GM08714 (cell line): ENCODE measurements at regions not wholly inside any gene's neighbourhood (a gene's known extent, or its start where the extent isn't known, plus 50 kb on each side); places are given as distances from the start of the nearest gene placed in this dataset.
A peak's percentile ranks its signal among the peaks of the same experiment; 100 is the strongest.
"Not testable (repeated sequence)": the region's sequence is repeated elsewhere in the genome, so short reads cannot be mapped to it uniquely, and the experiment has no call there.

Experiments
- H3K4me3 ChIP-seq: fragments of 200-500 bp; sonication (Bioruptor generic); 2 replicates; pipeline ENCODE4 v1.5.1; 2014; ENCODE audit warnings: mild to moderate bottlenecking, low read length, inconsistent platforms
- ZNF274 ChIP-seq: IDR thresholded peaks from 2 replicates; pipeline ENCODE4 v1.6.1; 2012; ENCODE audit warnings: mild to moderate bottlenecking, low read depth, low read length

DNA sequence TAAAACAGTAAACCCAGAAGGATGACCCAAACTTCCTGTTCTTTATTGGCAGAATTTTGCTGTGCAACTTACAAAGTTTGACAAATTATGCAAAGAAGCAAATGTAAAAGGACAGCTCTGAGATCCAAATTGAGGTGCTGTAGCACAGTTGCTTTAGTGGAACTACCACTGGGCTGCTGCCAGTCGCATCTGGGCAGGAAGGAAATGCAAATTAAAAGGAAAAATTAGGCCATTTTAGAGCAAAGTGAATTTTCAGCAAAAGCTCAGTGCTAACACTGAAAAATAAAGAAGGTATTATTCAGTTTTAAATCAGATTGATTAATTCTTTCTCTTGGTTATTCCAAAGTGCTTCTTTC lies 104.5 kb downstream of the ZMAT3 start:
- TF ChIP-seq ZNF274, result no peak
- peak overlapping the region; percentile 58; the same call in 1 of the 2 replicates for H3K4me3 ChIP-seq

DNA sequence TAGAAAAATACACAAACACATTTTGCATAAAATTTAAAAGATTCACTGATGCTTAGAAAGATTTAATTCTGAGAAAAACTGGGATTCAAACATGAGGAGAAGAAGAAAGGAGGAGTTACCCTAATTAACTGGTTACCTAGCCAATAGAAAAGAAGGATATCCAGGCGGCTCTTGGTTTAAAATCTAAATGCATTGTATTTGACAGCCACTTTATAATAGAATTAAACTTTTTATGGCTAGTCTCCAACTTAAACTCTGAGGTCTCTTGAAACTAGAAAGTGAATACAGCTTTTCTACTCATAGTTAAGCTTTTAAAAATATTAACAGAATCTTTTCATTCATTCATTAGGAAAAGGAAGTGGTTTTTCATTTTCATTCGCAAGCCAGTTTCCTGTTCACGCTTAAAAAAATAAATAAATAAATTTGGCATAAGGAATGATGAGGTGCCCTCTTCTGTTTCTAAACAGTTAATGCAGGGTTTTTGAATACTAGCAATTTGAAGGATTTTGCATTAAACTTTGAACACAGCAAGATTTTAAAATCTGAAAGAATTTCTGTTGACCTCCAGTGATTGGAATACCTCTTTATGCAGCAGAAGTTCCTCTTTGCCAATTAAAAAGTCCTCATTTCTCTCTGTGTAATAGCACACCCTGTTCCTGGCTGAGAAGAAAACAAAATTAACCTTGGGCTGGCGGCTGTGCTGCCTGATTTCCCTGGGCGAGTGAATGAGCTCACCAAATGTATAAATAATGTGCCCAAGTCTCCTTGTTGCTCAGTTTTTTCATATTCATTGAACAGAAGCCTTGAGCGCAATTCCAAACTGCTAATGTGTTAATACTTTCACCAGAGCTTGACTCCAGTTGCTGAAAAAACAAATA lies 105.1 kb downstream of the ZMAT3 start:
- peak overlapping the region; percentile 58; the same call in 1 of the 2 replicates for H3K4me3 ChIP-seq
- no peak for TF ChIP-seq ZNF274

DNA sequence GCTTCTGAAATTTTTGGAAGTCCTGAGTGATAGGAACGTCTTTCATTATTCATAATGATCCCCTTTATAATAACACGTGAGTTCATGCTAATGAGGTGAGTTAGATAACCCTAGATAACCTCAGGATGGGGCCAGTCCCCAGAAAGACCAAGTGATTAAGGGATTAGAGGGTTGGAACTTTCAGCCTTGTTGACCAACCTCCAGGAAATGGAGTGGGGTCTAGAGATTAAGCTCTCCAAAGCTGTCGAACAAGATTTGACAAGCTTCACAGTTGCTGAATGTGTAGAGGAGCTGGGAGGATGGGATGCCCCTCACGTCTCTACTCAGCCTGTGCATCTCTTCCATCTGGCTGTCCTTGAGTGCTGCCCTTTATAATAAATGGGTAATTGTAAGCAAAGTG lies 107.1 kb downstream of the ZMAT3 start:
- no peak overlapping the region for H3K4me3 ChIP-seq
- TF ChIP-seq ZNF274, result no peak

DNA sequence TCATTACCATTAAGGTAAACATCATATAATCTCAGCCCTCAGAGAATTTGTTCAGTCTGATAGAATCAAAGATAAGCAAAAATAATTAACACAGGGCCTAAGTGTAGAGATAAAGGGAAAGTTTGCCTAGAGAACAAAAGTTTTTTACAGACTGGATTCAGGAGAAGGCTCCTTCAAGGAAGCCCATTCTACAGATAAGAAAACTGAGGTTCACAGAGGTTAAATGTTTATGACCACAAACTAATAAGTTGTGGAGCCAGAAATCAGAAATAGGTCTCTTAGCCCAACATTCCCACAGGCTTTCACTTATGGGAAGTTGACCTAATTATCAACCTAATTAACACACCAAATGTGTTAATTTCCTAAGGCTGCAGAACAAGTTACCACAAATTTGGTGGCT lies 110.7 kb downstream of the ZMAT3 start:
- H3K4me3 ChIP-seq, result no peak overlapping the region
- TF ChIP-seq ZNF274, result no peak

DNA sequence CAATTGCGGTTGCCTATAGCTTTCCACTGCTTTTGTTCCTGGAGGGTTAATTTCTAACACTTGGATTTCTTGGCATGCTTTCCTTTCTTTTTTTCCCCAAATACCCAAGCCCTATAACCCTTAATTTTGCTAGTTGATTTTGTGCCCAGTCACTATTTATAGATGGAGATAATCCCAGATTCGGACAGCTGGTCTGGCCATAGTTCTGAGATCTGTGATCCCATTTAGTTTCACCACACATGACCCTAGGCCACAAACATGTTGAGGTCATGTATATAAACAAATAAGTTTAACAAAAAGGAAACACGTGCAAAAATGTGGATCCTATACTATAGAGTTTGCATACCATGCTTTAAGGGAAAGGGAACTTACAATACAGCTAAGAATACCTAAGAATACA lies 111.4 kb downstream of the ZMAT3 start:
- no peak overlapping the region for H3K4me3 ChIP-seq
- no peak for TF ChIP-seq ZNF274

DNA sequence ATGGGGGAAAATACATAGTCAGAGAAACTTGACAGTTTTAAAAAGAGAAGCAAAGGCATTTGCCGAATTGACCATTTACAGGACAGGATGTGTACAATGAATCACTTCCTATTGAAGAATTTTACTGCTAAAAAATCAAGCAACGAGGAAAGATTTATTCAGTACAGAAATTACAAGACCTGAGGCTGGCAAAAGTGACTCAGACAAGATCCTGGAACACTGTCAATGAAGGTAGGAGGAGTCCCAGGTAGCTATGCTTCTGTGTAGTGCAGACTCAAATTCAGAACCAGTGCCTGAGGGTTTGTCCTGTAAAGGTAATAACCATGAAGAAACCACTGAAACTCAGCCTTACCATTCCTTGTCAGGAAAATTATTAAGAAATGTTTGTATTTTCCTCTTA lies 120.9 kb downstream of the ZMAT3 start:
- TF ChIP-seq ZNF274, result no peak
- no peak overlapping the region for H3K4me3 ChIP-seq

DNA sequence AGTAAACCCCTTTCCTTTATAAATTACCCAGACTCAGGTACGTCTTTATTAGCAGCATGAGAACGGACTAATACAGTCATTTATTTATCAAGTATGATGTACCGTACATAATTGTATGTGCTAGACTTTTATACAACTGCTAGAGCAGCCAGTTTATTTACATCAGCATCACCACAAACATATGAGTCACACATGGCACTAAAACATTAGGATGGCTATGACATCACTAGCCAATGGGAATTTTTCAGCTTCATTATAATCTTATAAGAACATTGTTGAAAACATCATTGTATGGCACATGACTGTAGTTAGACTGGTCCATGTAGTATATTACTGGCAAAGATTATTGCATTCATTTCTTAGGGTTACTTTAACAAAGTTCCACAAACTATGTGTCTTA lies 121.7 kb downstream of the ZMAT3 start:
- no peak for TF ChIP-seq ZNF274
- no peak overlapping the region for H3K4me3 ChIP-seq

DNA sequence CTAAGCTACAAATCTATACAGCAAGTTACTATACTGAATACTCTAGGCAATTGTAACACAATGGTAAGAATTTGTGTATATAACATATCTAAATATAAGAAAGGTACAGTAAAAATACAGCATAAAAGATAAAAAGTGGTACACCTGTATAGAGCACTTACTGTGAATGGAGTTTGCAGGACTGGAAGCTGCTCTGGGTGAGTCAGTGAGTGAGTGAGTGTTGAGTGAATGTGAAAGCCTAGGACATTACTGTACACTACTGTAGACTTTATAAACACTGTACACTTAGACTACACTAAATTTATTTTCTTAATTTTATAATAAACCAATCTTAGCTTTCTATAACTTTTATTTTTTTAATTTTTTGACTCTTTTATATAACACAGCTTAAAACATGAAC lies 123.1 kb downstream of the ZMAT3 start:
- TF ChIP-seq ZNF274, result no peak
- no peak overlapping the region for H3K4me3 ChIP-seq

DNA sequence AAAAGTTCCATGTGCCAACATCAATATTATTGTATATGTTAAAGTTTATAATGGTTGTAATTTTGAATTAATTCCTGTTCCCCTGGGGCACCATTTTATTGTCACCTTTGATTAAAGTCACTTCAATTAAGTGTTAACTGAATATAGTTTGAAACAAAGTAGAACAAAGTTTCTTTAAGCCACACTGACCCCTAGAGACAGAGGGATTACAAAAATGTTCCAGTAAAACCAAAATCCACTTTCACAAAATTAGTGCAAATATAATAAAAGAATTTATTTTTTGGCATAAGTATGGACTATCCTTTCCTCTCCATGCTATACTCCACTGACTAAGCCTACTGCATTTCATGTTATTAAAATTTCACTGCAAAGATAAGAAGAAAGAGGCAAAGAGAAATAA lies 123.9 kb downstream of the ZMAT3 start:
- TF ChIP-seq ZNF274, result no peak

DNA sequence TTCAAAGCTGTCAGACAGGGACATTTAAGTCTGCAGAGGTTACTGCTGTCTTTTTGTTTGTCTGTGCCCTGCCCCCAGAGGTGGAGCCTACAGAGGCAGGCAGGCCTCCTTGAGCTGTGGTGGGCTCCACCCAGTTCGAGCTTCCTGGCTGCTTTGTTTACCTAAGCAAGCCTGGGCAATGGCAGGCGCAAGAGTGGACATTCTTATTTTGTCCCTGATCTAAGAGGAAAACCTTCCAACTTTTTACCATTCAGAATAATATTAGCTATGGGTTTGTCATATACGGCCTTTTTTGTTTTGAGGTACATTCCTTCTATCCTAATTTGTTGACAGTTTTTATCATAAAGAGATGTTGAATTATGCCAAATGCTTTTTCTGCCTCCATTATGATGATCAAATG lies 129.3 kb downstream of the ZMAT3 start:
- H3K4me3 ChIP-seq, result not testable (repeated sequence)

More for the DNA sequence above, 123.9 kb downstream of the ZMAT3 start:
- no peak overlapping the region for H3K4me3 ChIP-seq

DNA sequence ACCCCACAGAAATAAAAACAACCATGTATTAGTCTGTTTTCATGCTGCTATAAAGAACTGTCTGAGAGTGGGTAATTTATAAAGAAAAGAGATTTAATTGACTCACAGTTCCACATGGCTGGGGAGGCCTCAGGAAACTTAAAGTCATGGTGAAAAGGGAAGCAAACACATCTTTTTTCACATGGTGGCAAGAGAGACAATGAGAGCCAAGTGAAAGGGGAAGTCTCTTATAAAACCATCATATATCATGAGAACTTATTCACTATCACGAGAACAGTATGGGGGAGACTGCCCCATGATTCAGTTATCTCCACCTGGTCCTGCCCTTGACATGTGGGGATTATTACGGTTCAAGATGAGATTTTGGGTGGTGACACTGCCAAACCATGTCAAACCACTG lies 141.5 kb downstream of the ZMAT3 start:
- TF ChIP-seq ZNF274, result no peak
- H3K4me3 ChIP-seq, result no peak overlapping the region

DNA sequence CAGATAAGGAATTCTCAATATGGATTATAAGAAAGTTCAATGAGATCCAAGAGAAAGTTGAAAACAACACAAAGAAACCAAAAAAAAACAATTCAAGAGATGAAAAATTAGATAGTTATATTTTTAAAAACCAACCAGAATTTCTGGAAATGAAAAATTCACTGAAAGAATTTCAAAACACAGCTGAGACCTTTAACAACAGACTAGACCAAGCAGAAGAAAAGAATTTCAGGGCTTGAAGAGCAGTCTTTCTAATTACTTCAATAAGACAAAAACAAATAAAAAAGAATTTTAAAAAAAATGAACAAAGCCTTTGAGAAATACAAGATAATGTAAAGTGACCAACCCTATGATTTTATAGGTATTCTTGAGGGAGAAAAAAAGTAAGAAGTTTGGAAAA lies 155.4 kb downstream of the ZMAT3 start:
- H3K4me3 ChIP-seq, result no peak overlapping the region
- no peak for TF ChIP-seq ZNF274

DNA sequence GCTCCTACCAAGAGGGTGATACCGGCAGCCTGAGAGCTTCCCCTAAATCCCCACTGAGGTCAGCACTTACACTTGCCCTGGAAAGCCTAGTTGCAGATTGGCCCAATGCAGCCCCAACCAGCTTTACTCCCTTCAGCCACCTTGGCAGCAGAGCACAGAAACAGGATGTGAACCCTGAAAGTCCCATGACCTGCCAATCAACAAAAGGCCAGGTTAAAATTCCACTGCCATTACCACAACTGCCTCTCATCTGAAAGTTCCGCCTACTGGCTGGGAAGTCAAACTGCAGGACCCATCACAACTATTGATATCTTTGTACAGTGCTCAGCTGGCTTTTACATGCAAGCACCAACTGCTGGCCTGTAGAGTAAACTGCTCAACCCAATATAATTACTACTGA lies 156.2 kb downstream of the ZMAT3 start:
- TF ChIP-seq ZNF274, result no peak
- no peak overlapping the region for H3K4me3 ChIP-seq

DNA sequence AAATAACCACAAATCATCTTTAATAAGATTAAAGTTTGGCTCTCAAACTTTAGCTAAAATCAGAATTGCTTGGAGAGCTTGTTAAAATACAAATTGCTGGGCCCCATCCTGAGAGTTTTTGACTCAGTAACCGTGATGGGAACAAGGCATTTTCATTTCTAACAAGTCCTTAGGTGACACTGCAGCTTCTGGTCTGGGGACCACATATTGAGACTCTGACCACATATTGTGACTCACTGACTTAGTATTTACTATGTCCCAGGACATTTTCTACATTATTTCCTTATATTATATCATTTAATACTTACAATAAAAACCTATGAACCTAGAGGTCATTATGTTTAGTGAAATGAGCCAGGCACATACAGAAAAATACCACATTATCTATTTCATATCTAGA lies 164.5 kb downstream of the ZMAT3 start:
- TF ChIP-seq ZNF274, result no peak

DNA sequence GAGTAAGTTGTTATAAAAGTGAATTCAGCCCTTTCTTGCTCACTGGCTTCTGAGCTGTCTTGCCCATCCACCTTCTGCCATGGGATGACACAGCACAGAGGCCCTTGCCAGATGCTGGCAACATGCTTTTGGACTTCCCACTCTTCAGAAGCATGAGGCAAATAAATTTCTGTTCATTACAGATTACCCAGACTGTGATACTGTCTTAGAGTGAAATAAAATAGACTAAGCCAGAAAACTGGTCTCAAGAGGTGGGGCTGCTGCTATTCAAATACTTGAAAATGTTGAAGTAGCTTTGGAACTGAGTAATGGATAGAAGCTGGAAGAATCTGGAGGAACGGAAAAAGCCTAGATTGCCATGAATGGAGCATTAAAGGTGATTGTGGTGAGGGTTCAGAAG lies 170.4 kb downstream of the ZMAT3 start:
- TF ChIP-seq ZNF274, result no peak

More for the DNA sequence above, 164.5 kb downstream of the ZMAT3 start:
- H3K4me3 ChIP-seq, result no peak overlapping the region

More for the DNA sequence above, 170.4 kb downstream of the ZMAT3 start:
- H3K4me3 ChIP-seq, result no peak overlapping the region
